A549 (cell line): ENCODE measurements at regions not wholly inside any gene's neighbourhood (a gene's known extent, or its start where the extent isn't known, plus 50 kb on each side); places are given as distances from the start of the nearest gene placed in this dataset.

Experiments
- ATAC-seq, 2 experiments: fragments of 200-7000 bp in 1 of 2; fragments of >200 bp in 1 of 2; cut with Nextera tagmentation in 1 of 2; cut with Tn5 transposase in 1 of 2; 3 replicates each; pipeline versions ENCODE4 v1.8.0 to v1.9.1; 2018 to 2020; ENCODE audit warnings: mild to moderate bottlenecking in 1 of 2, moderate library complexity in 1 of 2
- CTCF ChIA-PET: fragments of 300-600 bp; sonication (Branson Sonifier 250); formaldehyde crosslinking; extraction: SDS; loops from one replicate; lab custom pipeline; 2021; ENCODE audit warnings: antibody characterized with exemption, inconsistent platforms; lab: Yijun Ruan, JAX
- POLR2A ChIA-PET: fragments of 350-600 bp; formaldehyde crosslinking; extraction: SDS; loops from one replicate; lab custom pipeline; 2021; ENCODE audit warnings: antibody characterized with exemption, inconsistent platforms; lab: Yijun Ruan, JAX
- DNase-seq, 2 experiments: peaks; one replicate each; pipeline versions ENCODE4 v3.0.0 to v3.0.0-alpha.2; 2011 to 2016; ENCODE audit warnings: low read depth in 1 of 2, low spot score in 1 of 2
- FAIRE-seq: peaks from 2 replicates; lab custom pipeline; 2011; peaks lifted over from hg19 to GRCh38; lab: Jason Lieb, UNC
- H3K27ac ChIP-seq, 2 experiments: fragments of >200 bp; sonication (Bioruptor Twin); formaldehyde crosslinking; 3 replicates each; pipeline ENCODE4 v1.5.1; 2016 to 2017
- H3K4me1 ChIP-seq: fragments of >200 bp; sonication (Bioruptor Twin); formaldehyde crosslinking; 3 replicates; pipeline ENCODE4 v1.6.1; 2016
- H3K4me2 ChIP-seq: fragments of >200 bp; sonication (Bioruptor Twin); formaldehyde crosslinking; 3 replicates; pipeline ENCODE4 v1.6.1; 2016
- H3K4me3 ChIP-seq: fragments of >200 bp; sonication (Bioruptor Twin); formaldehyde crosslinking; 3 replicates; pipeline ENCODE4 v1.5.1; 2016
- H3K9me3 ChIP-seq: fragments of >200 bp; sonication (Bioruptor Twin); formaldehyde crosslinking; 3 replicates; pipeline ENCODE4 v1.6.1; 2016
- ATOH8 ChIP-seq: fragments of 250-450 bp; sonication (Bioruptor Pico); IDR thresholded peaks from 2 replicates; pipeline ENCODE4 v1.5.0; 2020; ENCODE audit warnings: low read depth, mild to moderate bottlenecking, moderate library complexity
- BHLHE40 ChIP-seq: IDR thresholded peaks from 2 replicates; pipeline ENCODE4 v1.6.1; 2012; ENCODE audit warnings: low read depth, low read length, inconsistent platforms
- CBX2 ChIP-seq: fragments of 200-600 bp; sonication (generic); IDR thresholded peaks from 2 replicates; pipeline ENCODE4 v1.6.1; 2016; ENCODE audit warnings: low read depth, mild to moderate bottlenecking, borderline replicate concordance
- CBX8 ChIP-seq: fragments of 200-600 bp; sonication (generic); IDR thresholded peaks from 2 replicates; pipeline ENCODE4 v1.6.1; 2016
- CHD4 ChIP-seq: fragments of 200-600 bp; sonication (generic); IDR thresholded peaks from 2 replicates; pipeline ENCODE4 v1.6.1; 2016; ENCODE audit warnings: antibody characterized with exemption, mild to moderate bottlenecking, borderline replicate concordance
- E2F6 ChIP-seq: IDR thresholded peaks from 2 replicates; pipeline ENCODE4 v1.6.1; 2012; ENCODE audit warnings: low read depth, borderline replicate concordance
- EHMT2 ChIP-seq: fragments of 200-600 bp; sonication (generic); IDR thresholded peaks from 2 replicates; pipeline ENCODE4 v1.6.1; 2016; ENCODE audit warnings: antibody characterized with exemption, low read depth, mild to moderate bottlenecking, moderate library complexity
- FOSB ChIP-seq: fragments of 250-450 bp; sonication (Bioruptor Pico); IDR thresholded peaks from 2 replicates; pipeline ENCODE4 v1.5.0; 2020; ENCODE audit warnings: mild to moderate bottlenecking, moderate library complexity
- FOSL2 ChIP-seq, 2 experiments: fragments of 450-650 bp in 1 of 2; fragments of >200 bp in 1 of 2; sonication (Bioruptor Twin) in 1 of 2; formaldehyde crosslinking; IDR thresholded peaks; 2 replicates each; pipeline versions ENCODE4 v1.5.0 to v1.6.1; 2016 to 2020; ENCODE audit warnings: mild to moderate bottlenecking in 1 of 2, moderate library complexity in 1 of 2
- HOXA7 ChIP-seq: fragments of 250-450 bp; sonication (Bioruptor Pico); IDR thresholded peaks from 2 replicates; pipeline ENCODE4 v1.5.0; 2020; ENCODE audit warnings: mild to moderate bottlenecking, moderate library complexity
- JUN ChIP-seq, 2 experiments: fragments of >200 bp; sonication (Bioruptor Twin); formaldehyde crosslinking; IDR thresholded peaks; 2 replicates in 1 of 2; 3 replicates in 1 of 2; pipeline ENCODE4 v1.6.1; 2016 to 2017
- MAZ ChIP-seq: fragments of 150-350 bp; IDR thresholded peaks from 2 replicates; pipeline ENCODE4 v1.6.1; 2014; ENCODE audit warnings: antibody characterized with exemption, low read depth, low read length, borderline replicate concordance
- NPAS2 ChIP-seq: fragments of 250-450 bp; sonication (Bioruptor Pico); IDR thresholded peaks from 2 replicates; pipeline ENCODE4 v1.8.0; 2022; ENCODE audit warnings: mild to moderate bottlenecking, moderate library complexity, borderline replicate concordance
- NR3C1 ChIP-seq: fragments of >200 bp; sonication (Bioruptor Twin); formaldehyde crosslinking; IDR thresholded peaks from 3 replicates; pipeline ENCODE4 v1.6.1; 2017
- PHF8 ChIP-seq: fragments of 200-600 bp; sonication (generic); IDR thresholded peaks from 2 replicates; pipeline ENCODE4 v1.6.1; 2016; ENCODE audit warnings: low read depth, mild to moderate bottlenecking, antibody characterized with exemption, moderate library complexity, borderline replicate concordance
- RAD21 ChIP-seq, 2 experiments: fragments of >200 bp in 1 of 2; sonication (Bioruptor Twin) in 1 of 2; formaldehyde crosslinking in 1 of 2; IDR thresholded peaks in 1 of 2; conservative IDR thresholded peaks in 1 of 2; 2 replicates in 1 of 2; 3 replicates in 1 of 2; pipeline ENCODE4 v1.6.1; 2012 to 2018; ENCODE audit warnings: inconsistent platforms in 1 of 2
- RFX5 ChIP-seq: fragments of 450-650 bp; IDR thresholded peaks from 2 replicates; pipeline ENCODE4 v1.7.1; 2014; ENCODE audit warnings: antibody characterized with exemption, mild to moderate bottlenecking, moderate library complexity
- RNF2 ChIP-seq: fragments of 200-600 bp; sonication (generic); IDR thresholded peaks from 2 replicates; pipeline ENCODE4 v1.6.1; 2016; ENCODE audit warnings: low read depth, mild to moderate bottlenecking, antibody characterized with exemption, moderate library complexity, borderline replicate concordance
- ZC3H11A ChIP-seq: fragments of 450-650 bp; IDR thresholded peaks from 2 replicates; pipeline ENCODE4 v1.6.1; 2014; ENCODE audit warnings: antibody characterized with exemption, mild to moderate bottlenecking
- ZNF302 ChIP-seq: fragments of 250-450 bp; sonication (Bioruptor Pico); IDR thresholded peaks from 2 replicates; pipeline ENCODE4 v1.9.0; 2021; ENCODE audit warnings: inconsistent platforms, mild to moderate bottlenecking, moderate library complexity
- WGBS: methylation state at CpG from one replicate; pipeline ENCODE4 v1.1.6; 2017; ENCODE audit errors: missing lambda C conversion rate; 5-methylcytosine and 5-hydroxymethylcytosine counted together
- TF ChIP-seq, protein P1 (sequence below): IDR thresholded peaks from 2 replicates; pipeline ENCODE4 v1.6.1; 2012
- TF ChIP-seq, protein P2 (sequence below): IDR thresholded peaks from 2 replicates; pipeline ENCODE4 v1.6.1; 2012

DNA sequence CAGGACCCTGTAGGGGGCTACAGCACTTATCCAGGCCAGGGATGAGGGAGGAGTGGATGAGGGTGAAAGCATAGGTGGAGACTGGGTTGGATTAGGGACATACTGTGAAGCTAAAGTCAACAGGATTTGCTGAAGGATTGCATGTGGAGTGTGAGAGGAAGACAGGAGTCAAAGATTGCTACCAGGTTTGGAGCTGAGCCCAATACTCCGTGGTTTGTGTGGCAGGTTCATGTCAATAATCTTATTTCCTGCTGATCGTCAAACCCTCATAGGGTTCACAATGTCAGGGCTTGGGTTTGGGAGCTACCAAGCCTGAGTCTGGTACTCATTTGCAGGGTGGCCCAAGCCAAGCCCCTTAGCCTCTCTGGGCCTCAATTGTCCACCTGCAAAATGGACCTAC is 77.1 kb upstream of the PLXNC1 start (continued):
- no peak for TF ChIP-seq RAD21 (conservative IDR thresholded peaks at IDR 0.05 in 1 of 2, IDR thresholded peaks at IDR 0.05 in 1 of 2)
- no peak for TF ChIP-seq MAZ
- TF ChIP-seq NPAS2 (CRISPR knock-in tag), result no peak
- no peak for TF ChIP-seq EHMT2
- TF ChIP-seq FOSB, result no peak
- TF ChIP-seq, protein P1, sequence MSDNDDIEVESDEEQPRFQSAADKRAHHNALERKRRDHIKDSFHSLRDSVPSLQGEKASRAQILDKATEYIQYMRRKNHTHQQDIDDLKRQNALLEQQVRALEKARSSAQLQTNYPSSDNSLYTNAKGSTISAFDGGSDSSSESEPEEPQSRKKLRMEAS, result no peak

GRCh38 chr12:94073441-94074051 is 74.8 kb upstream of the PLXNC1 start:
- TF ChIP-seq RFX5 (no peak), ATOH8 (CRISPR knock-in tag) (no peak), BHLHE40 (no peak), CBX2 (no peak), NR3C1 (no peak), RAD21 (conservative IDR thresholded peaks at IDR 0.05 in 1 of 2, IDR thresholded peaks at IDR 0.05 in 1 of 2) (no peak), HOXA7 (no peak), CBX8 (no peak), ZC3H11A (no peak), ZNF302 (CRISPR knock-in tag) (no peak), E2F6 (no peak), PHF8 (no peak), FOSL2 (IDR thresholded peaks at IDR 0.05) (no peak), FOSL2 (CRISPR knock-in tag; IDR thresholded peaks at IDR 0.05) (no peak), JUN (IDR thresholded peaks at IDR 0.05) (no peak), RNF2 (no peak), CHD4 (no peak)
- TF ChIP-seq, protein P2, sequence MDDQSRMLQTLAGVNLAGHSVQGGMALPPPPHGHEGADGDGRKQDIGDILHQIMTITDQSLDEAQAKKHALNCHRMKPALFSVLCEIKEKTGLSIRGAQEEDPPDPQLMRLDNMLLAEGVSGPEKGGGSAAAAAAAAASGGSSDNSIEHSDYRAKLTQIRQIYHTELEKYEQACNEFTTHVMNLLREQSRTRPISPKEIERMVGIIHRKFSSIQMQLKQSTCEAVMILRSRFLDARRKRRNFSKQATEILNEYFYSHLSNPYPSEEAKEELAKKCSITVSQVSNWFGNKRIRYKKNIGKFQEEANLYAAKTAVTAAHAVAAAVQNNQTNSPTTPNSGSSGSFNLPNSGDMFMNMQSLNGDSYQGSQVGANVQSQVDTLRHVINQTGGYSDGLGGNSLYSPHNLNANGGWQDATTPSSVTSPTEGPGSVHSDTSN, result no peak
- no peaks in the 10 kb centered on the region; the same call in 2 of the 3 replicates for H3K9me3 ChIP-seq
- DNase-seq (no peak), FAIRE-seq (no peak), ATAC-seq (no peak)
- ChIA-PET CTCF (interaction anchor here (0.8 to 12.7 kb wide), 4 partner anchors 8 to 504 kb away, joined by 3 to 103 read pairs (median 4); no protein-coding TSS in a partner anchor), POLR2A (no interaction called here)
- H3K4me1 ChIP-seq, result 0 out of 3 replicates have a peak, but pooled peaks cover 3% of the 10 kb centered on the region
- WGBS, result 62% methylated on average over 9 of the region's 9 CpGs
- H3K4me2 ChIP-seq, result no peak overlapping the region
- no peak overlapping the region; a peak in 1 of 6 replicates for H3K27ac ChIP-seq
- no peak overlapping the region for H3K4me3 ChIP-seq
